Neural cell (in vitro differentiated cells): ENCODE measurements at regions not wholly inside any gene's neighbourhood (a gene's known extent, or its start where the extent isn't known, plus 50 kb on each side); places are given as distances from the start of the nearest gene placed in this dataset.

Experiments
- H2AFZ ChIP-seq: fragments of 200-600, 300-800 bp; sonication (generic), shearing (Covaris generic); 2 replicates; pipeline ENCODE4 v1.6.0; 2014; ENCODE audit warnings: low read depth, mild to moderate bottlenecking, antibody characterized with exemption, low read length, moderate library complexity
- H3F3A ChIP-seq: fragments of 200-600 bp; shearing (Covaris generic); 2 replicates; pipeline ENCODE4 v1.6.1; 2016; ENCODE audit warnings: mild to moderate bottlenecking, moderate library complexity, mixed read lengths, antibody characterized with exemption, low read length; ENCODE audit not compliant: insufficient read depth, poor library complexity, severe bottlenecking
- H3K27ac ChIP-seq: fragments of 200-600, 300-800 bp; sonication (generic), shearing (Covaris generic); 2 replicates; pipeline ENCODE4 v1.5.1; 2014; ENCODE audit warnings: mild to moderate bottlenecking, low read length, moderate library complexity
- H3K27me3 ChIP-seq: fragments of 300-800, 200-600 bp; sonication (generic), shearing (Covaris generic); 2 replicates; pipeline ENCODE4 v1.6.0; 2014; ENCODE audit warnings: mild to moderate bottlenecking, low read depth, low read length, moderate library complexity; ENCODE audit not compliant: insufficient read depth
- H3K36me3 ChIP-seq: fragments of 300-800, 200-600 bp; sonication (generic), shearing (Covaris generic); 2 replicates; pipeline ENCODE4 v1.5.1; 2014; ENCODE audit warnings: mild to moderate bottlenecking, antibody characterized with exemption, low read length, moderate library complexity; ENCODE audit not compliant: insufficient read depth
- H3K4me2 ChIP-seq: fragments of 300-800, 200-600 bp; sonication (generic), shearing (Covaris generic); 2 replicates; pipeline ENCODE4 v1.6.0; 2014; ENCODE audit warnings: mild to moderate bottlenecking, low read length
- H3K4me3 ChIP-seq: fragments of 300-800, 200-600 bp; sonication (generic), shearing (Covaris generic); 2 replicates; pipeline ENCODE4 v1.5.1; 2014; ENCODE audit warnings: mild to moderate bottlenecking, low read length, moderate library complexity
- H3K79me2 ChIP-seq: fragments of 200-600 bp; shearing (Covaris generic); replicated peaks from 2 replicates; pipeline ENCODE4 v1.6.0; 2014; ENCODE audit warnings: mild to moderate bottlenecking, low read length, moderate library complexity; ENCODE audit not compliant: insufficient read depth
- H3K9ac ChIP-seq: fragments of 300-800, 200-600 bp; sonication (generic), shearing (Covaris generic); 2 replicates; pipeline ENCODE4 v1.6.1; 2016; ENCODE audit warnings: mild to moderate bottlenecking, low read length, mixed read lengths
- H3K9me2 ChIP-seq: fragments of 200-600 bp; shearing (Covaris generic); 2 replicates; pipeline ENCODE4 v1.6.1; 2016; ENCODE audit warnings: mild to moderate bottlenecking, low read length, mixed read lengths; ENCODE audit not compliant: insufficient read depth
- H3K9me3 ChIP-seq: fragments of 200-600, 300-800 bp; sonication (generic), shearing (Covaris generic); 2 replicates; pipeline ENCODE4 v1.6.1; 2016; ENCODE audit warnings: mild to moderate bottlenecking, mixed run types, low read length, moderate library complexity, mixed read lengths
- H4K20me1 ChIP-seq: fragments of 200-600 bp; shearing (Covaris generic); 2 replicates; pipeline ENCODE4 v1.6.1; 2016; ENCODE audit warnings: mild to moderate bottlenecking, mixed run types; ENCODE audit not compliant: insufficient read depth
- CTCF ChIP-seq: fragments of 450-650 bp; IDR thresholded peaks from 2 replicates; pipeline ENCODE4 v1.5.1; 2014; ENCODE audit warnings: antibody characterized with exemption, mild to moderate bottlenecking, moderate library complexity; ENCODE audit not compliant: poor library complexity, severe bottlenecking
- EP300 ChIP-seq: fragments of 450-650 bp; conservative IDR thresholded peaks from 2 replicates; pipeline ENCODE4 v1.6.1; 2014; ENCODE audit warnings: antibody characterized with exemption, mild to moderate bottlenecking, moderate library complexity; ENCODE audit not compliant: poor library complexity, severe bottlenecking
- EZH2 ChIP-seq: fragments of 200-600, 300-800 bp; shearing (Covaris generic), sonication (generic); IDR thresholded peaks from 2 replicates; pipeline ENCODE4 v1.6.1; 2014; ENCODE audit warnings: antibody characterized with exemption, low read length, borderline replicate concordance, mild to moderate bottlenecking; ENCODE audit not compliant: insufficient read depth, poor library complexity, severe bottlenecking
- MXI1 ChIP-seq: fragments of 450-650 bp; conservative IDR thresholded peaks from 2 replicates; pipeline ENCODE4 v1.6.1; 2014; ENCODE audit warnings: antibody characterized with exemption, mild to moderate bottlenecking; ENCODE audit not compliant: poor library complexity, severe bottlenecking
- POLR2AphosphoS5 ChIP-seq: IDR thresholded peaks from 2 replicates; pipeline ENCODE4 v1.6.1; 2012
- RAD21 ChIP-seq: fragments of 450-650 bp; conservative IDR thresholded peaks from 2 replicates; pipeline ENCODE4 v1.6.1; 2014; ENCODE audit warnings: antibody characterized with exemption, mild to moderate bottlenecking, moderate library complexity
- REST ChIP-seq: IDR thresholded peaks from 2 replicates; pipeline ENCODE4 v1.6.1; 2012; ENCODE audit warnings: borderline replicate concordance
- SMC3 ChIP-seq: fragments of 450-650 bp; conservative IDR thresholded peaks from 2 replicates; pipeline ENCODE4 v1.6.1; 2014; ENCODE audit warnings: antibody characterized with exemption, mild to moderate bottlenecking, moderate library complexity; ENCODE audit not compliant: poor library complexity
- TAF1 ChIP-seq: IDR thresholded peaks from 2 replicates; pipeline ENCODE4 v1.6.1; 2012; ENCODE audit warnings: low read depth

- Histone ChIP-seq H3K4me2 (no peak overlapping the region), H3K27ac (no peak overlapping the region), H2AFZ (no peak overlapping the region), H3K9me3 (no peaks in the 10 kb centered on the region), H3K27me3 (no peaks in the 10 kb centered on the region), H3K9ac (no peak overlapping the region), H4K20me1 (no peaks in the 10 kb centered on the region), H3F3A (no peaks in the 10 kb centered on the region), H3K36me3 (no peaks in the 10 kb centered on the region), H3K9me2 (no peaks in the 10 kb centered on the region), H3K79me2 (no peaks in the 10 kb centered on the region), H3K4me3 (no peak overlapping the region)
- TF ChIP-seq POLR2AphosphoS5 (no peak), TAF1 (no peak), REST (no peak), RAD21 (no peak), EP300 (no peak), EZH2 (no peak), SMC3 (no peak), CTCF (no peak), MXI1 (no peak)
Measured at GRCh38 chr18:27400001-27400400, 214.9 kb upstream of the CHST9 start.

GRCh38 chr18:27395752-27396151, 210.6 kb upstream of the CHST9 start:
- TF ChIP-seq MXI1: no peak
- TF ChIP-seq RAD21: no peak
- no peak for TF ChIP-seq CTCF
- TF ChIP-seq REST: no peak
- TF ChIP-seq EZH2: no peak
- TF ChIP-seq TAF1: no peak
- no peak for TF ChIP-seq EP300
- TF ChIP-seq SMC3: no peak
- TF ChIP-seq POLR2AphosphoS5: no peak
- Histone ChIP-seq H3K9me2 (no peaks in the 10 kb centered on the region), H3F3A (no peaks in the 10 kb centered on the region), H3K27ac (no peak overlapping the region), H3K9ac (no peak overlapping the region), H4K20me1 (no peaks in the 10 kb centered on the region), H3K4me2 (no peak overlapping the region), H3K79me2 (no peaks in the 10 kb centered on the region), H3K27me3 (no peaks in the 10 kb centered on the region), H3K4me3 (no peak overlapping the region), H3K36me3 (no peaks in the 10 kb centered on the region), H3K9me3 (no peaks in the 10 kb centered on the region), H2AFZ (no peak overlapping the region)
